PC-3 (cell line): ENCODE measurements at regions not wholly inside any gene's neighbourhood (a gene's known extent, or its start where the extent isn't known, plus 50 kb on each side); places are given as distances from the start of the nearest gene placed in this dataset.

Experiments
- EZH2 ChIP-seq: fragments of 300-600 bp; sonication (generic); IDR thresholded peaks from one replicate; pipeline ENCODE4 v1.6.1; 2017; ENCODE audit warnings: antibody characterized with exemption, mild to moderate bottlenecking, low read length; ENCODE audit not compliant: unreplicated experiment
- EZH2phosphoT487 ChIP-seq: fragments of 300-600 bp; sonication (generic); IDR thresholded peaks from 2 replicates; pipeline ENCODE4 v1.6.1; 2018; ENCODE audit warnings: mild to moderate bottlenecking, antibody characterized with exemption, low read length, borderline replicate concordance
- TF ChIP-seq, protein P1 (sequence below): fragments of 300-600 bp; sonication (generic); conservative IDR thresholded peaks from 2 replicates; pipeline ENCODE4 v1.5.1; 2017; ENCODE audit warnings: antibody characterized with exemption, low read depth, mild to moderate bottlenecking, low read length

DNA sequence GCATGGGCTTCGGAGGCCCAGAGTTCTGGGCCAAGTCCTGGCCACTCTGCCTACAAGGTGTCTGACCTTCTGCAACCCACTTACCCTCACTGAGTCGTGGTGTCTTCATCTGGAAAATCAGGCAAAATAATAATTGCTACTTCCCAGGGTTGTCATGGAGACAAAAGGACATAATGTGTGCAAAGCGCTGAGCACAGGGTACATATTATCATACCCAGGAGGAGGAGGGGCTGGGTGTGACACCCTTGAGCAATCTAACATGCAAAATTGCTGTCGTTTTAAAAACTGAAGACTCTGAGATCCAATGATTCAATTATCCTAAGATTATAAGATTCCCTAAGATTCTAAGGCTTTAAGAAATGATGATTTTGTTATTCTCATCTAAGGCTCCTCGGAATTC, 459.5 kb downstream of the PTPRU start:
- TF ChIP-seq, protein P1, sequence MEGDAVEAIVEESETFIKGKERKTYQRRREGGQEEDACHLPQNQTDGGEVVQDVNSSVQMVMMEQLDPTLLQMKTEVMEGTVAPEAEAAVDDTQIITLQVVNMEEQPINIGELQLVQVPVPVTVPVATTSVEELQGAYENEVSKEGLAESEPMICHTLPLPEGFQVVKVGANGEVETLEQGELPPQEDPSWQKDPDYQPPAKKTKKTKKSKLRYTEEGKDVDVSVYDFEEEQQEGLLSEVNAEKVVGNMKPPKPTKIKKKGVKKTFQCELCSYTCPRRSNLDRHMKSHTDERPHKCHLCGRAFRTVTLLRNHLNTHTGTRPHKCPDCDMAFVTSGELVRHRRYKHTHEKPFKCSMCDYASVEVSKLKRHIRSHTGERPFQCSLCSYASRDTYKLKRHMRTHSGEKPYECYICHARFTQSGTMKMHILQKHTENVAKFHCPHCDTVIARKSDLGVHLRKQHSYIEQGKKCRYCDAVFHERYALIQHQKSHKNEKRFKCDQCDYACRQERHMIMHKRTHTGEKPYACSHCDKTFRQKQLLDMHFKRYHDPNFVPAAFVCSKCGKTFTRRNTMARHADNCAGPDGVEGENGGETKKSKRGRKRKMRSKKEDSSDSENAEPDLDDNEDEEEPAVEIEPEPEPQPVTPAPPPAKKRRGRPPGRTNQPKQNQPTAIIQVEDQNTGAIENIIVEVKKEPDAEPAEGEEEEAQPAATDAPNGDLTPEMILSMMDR: no peak
- TF ChIP-seq EZH2 (no peak), EZH2phosphoT487 (no peak)
